H9 (cell line): ENCODE measurements at regions not wholly inside any gene's neighbourhood (a gene's known extent, or its start where the extent isn't known, plus 50 kb on each side); places are given as distances from the start of the nearest gene placed in this dataset.
A peak's percentile ranks its signal among the peaks of the same experiment; 100 is the strongest.

Experiments
- DNase-seq: peaks from one replicate; pipeline ENCODE4 v3.0.0-alpha.2; 2017
- H2AFZ ChIP-seq: one replicate; pipeline ENCODE4 v1.6.1; 2013; ENCODE audit warnings: mild to moderate bottlenecking, low read length, control low read depth, moderate library complexity
- H2AK5ac ChIP-seq: 2 replicates; pipeline ENCODE4 v1.6.1; 2013; ENCODE audit warnings: low read length, control low read depth, mixed read lengths; ENCODE audit not compliant: insufficient read length
- H2BK120ac ChIP-seq: one replicate; pipeline ENCODE4 v1.6.1; 2013; ENCODE audit warnings: low read depth, mild to moderate bottlenecking, low read length, control low read depth, inconsistent platforms; ENCODE audit not compliant: poor library complexity, severe bottlenecking
- H2BK12ac ChIP-seq: 2 replicates; pipeline ENCODE4 v1.6.1; 2013; ENCODE audit warnings: low read length, control low read depth, mixed read lengths, low read depth; ENCODE audit not compliant: insufficient read length
- H2BK15ac ChIP-seq: 2 replicates; pipeline ENCODE4 v1.6.1; 2013; ENCODE audit warnings: low read depth, low read length, control low read depth
- H2BK20ac ChIP-seq: one replicate; pipeline ENCODE4 v1.6.1; 2013; ENCODE audit warnings: low read depth, mild to moderate bottlenecking, low read length, control low read depth, inconsistent platforms; ENCODE audit not compliant: poor library complexity, severe bottlenecking
- H2BK5ac ChIP-seq: 2 replicates; pipeline ENCODE4 v1.6.1; 2013; ENCODE audit warnings: low read length, control low read depth, mixed read lengths; ENCODE audit not compliant: insufficient read length
- H3K14ac ChIP-seq: 2 replicates; pipeline ENCODE4 v1.6.1; 2013; ENCODE audit warnings: low read length, control low read depth; ENCODE audit not compliant: insufficient read depth
- H3K18ac ChIP-seq: 2 replicates; pipeline ENCODE4 v1.6.1; 2013; ENCODE audit warnings: low read depth, mild to moderate bottlenecking, mixed read lengths, low read length, control low read depth; ENCODE audit not compliant: insufficient read length
- H3K23ac ChIP-seq: 2 replicates; pipeline ENCODE4 v1.6.1; 2013; ENCODE audit warnings: low read length, control low read depth, mixed read lengths, low read depth; ENCODE audit not compliant: insufficient read length
- H3K23me2 ChIP-seq: 2 replicates; pipeline ENCODE4 v1.6.1; 2013; ENCODE audit warnings: low read depth, mild to moderate bottlenecking, mixed read lengths, low read length, control low read depth; ENCODE audit not compliant: insufficient read length, poor library complexity, severe bottlenecking
- H3K27ac ChIP-seq: 2 replicates; pipeline ENCODE4 v1.5.1; 2013; ENCODE audit warnings: low read length, control low read depth, mixed read lengths, low read depth; ENCODE audit not compliant: insufficient read length
- H3K27me3 ChIP-seq: 2 replicates; pipeline ENCODE4 v1.6.1; 2013; ENCODE audit warnings: low read length, control low read depth, inconsistent platforms; ENCODE audit not compliant: insufficient read depth
- H3K4ac ChIP-seq: 2 replicates; pipeline ENCODE4 v1.6.1; 2013; ENCODE audit warnings: low read depth, mild to moderate bottlenecking, control low read depth, inconsistent platforms, low read length, moderate library complexity
- H3K4me1 ChIP-seq: 2 replicates; pipeline ENCODE4 v1.6.1; 2013; ENCODE audit warnings: low read length, control low read depth, inconsistent platforms; ENCODE audit not compliant: insufficient read depth
- H3K4me2 ChIP-seq: 2 replicates; pipeline ENCODE4 v1.6.1; 2013; ENCODE audit warnings: low read length, control low read depth, mixed read lengths; ENCODE audit not compliant: insufficient read length, insufficient read depth
- H3K56ac ChIP-seq: 2 replicates; pipeline ENCODE4 v1.6.1; 2013; ENCODE audit warnings: low read depth, mild to moderate bottlenecking, mixed read lengths, low read length, control low read depth; ENCODE audit not compliant: insufficient read length
- H3K79me1 ChIP-seq: 2 replicates; pipeline ENCODE4 v1.6.1; 2013; ENCODE audit warnings: low read depth, mild to moderate bottlenecking, moderate library complexity, low read length, control low read depth, inconsistent platforms; ENCODE audit not compliant: insufficient read depth, poor library complexity, severe bottlenecking
- H3K79me2 ChIP-seq: 2 replicates; pipeline ENCODE4 v1.6.1; 2013; ENCODE audit warnings: low read length, control low read depth, inconsistent platforms; ENCODE audit not compliant: insufficient read depth
- H3K9ac ChIP-seq: 2 replicates; pipeline ENCODE4 v1.6.1; 2013; ENCODE audit warnings: low read length, control low read depth, mixed read lengths; ENCODE audit not compliant: insufficient read length; ENCODE audit errors: extremely low read depth
- H3K9me3 ChIP-seq: one replicate; pipeline ENCODE4 v1.6.1; 2013; ENCODE audit warnings: low read depth, low read length, inconsistent platforms; ENCODE audit not compliant: control insufficient read depth
- H3T11ph ChIP-seq: one replicate; pipeline ENCODE4 v1.6.1; 2013; ENCODE audit warnings: mild to moderate bottlenecking, low read length, control low read depth, inconsistent platforms
- H4K20me1 ChIP-seq: one replicate; pipeline ENCODE4 v1.6.1; 2013; ENCODE audit not compliant: control insufficient read depth, insufficient read length, insufficient read depth
- H4K5ac ChIP-seq: 2 replicates; pipeline ENCODE4 v1.6.1; 2013; ENCODE audit warnings: low read depth, mild to moderate bottlenecking, mixed read lengths, low read length, control low read depth; ENCODE audit not compliant: insufficient read length
- H4K8ac ChIP-seq: replicated peaks from 2 replicates; pipeline ENCODE4 v1.6.1; 2013; ENCODE audit warnings: low read length, control low read depth, mixed read lengths, low read depth; ENCODE audit not compliant: insufficient read length
- H4K91ac ChIP-seq: 2 replicates; pipeline ENCODE4 v1.6.1; 2013; ENCODE audit warnings: low read depth, mild to moderate bottlenecking, moderate library complexity, mixed read lengths, low read length, control low read depth; ENCODE audit not compliant: insufficient read length
- H3K27ac Mint-ChIP-seq, 3 experiments: 2 replicates in 2 of 3; 3 replicates in 1 of 3; pipeline ENCODE4 v1.8.0; 2020 to 2021; ENCODE audit warnings: mixed read lengths in 3 of 3, mild to moderate bottlenecking in 1 of 3, moderate library complexity in 1 of 3
- H3K27me3 Mint-ChIP-seq: 2 replicates; pipeline ENCODE4 v1.8.0; 2021; ENCODE audit warnings: low read depth, mild to moderate bottlenecking, moderate library complexity, mixed read lengths
- H3K36me3 Mint-ChIP-seq, 3 experiments: 2 replicates in 2 of 3; 3 replicates in 1 of 3; pipeline ENCODE4 v1.8.0; 2020 to 2021; ENCODE audit warnings: low read depth in 3 of 3, mixed read lengths in 3 of 3; ENCODE audit not compliant: insufficient read depth in 1 of 3
- H3K4me1 Mint-ChIP-seq, 2 experiments: 2 replicates each; pipeline ENCODE4 v1.8.0; 2020; ENCODE audit warnings: mixed read lengths in 2 of 2
- H3K4me3 Mint-ChIP-seq, 2 experiments: 2 replicates in 1 of 2; 3 replicates in 1 of 2; pipeline ENCODE4 v1.8.0; 2020 to 2021; ENCODE audit warnings: mild to moderate bottlenecking in 2 of 2, mixed read lengths in 2 of 2, moderate library complexity in 1 of 2
- H3K9me3 Mint-ChIP-seq, 2 experiments: 2 replicates in 1 of 2; 3 replicates in 1 of 2; pipeline ENCODE4 v1.8.0; 2020; ENCODE audit warnings: mild to moderate bottlenecking in 2 of 2, mixed read lengths in 2 of 2, moderate library complexity in 1 of 2
- CTCF ChIP-seq: fragments of 200-600 bp; sonication (generic); conservative IDR thresholded peaks from 3 replicates; pipeline ENCODE4 v1.8.0; 2021; ENCODE audit warnings: antibody characterized with exemption, mild to moderate bottlenecking
- WGBS: extraction: QIAGEN DNeasy Blood & Tissue Kit; methylation state at CpG from one replicate; pipeline ENCODE4 v1.1.7; 2013; ENCODE audit warnings: missing lambda C conversion rate, low lambda C conversion rate, mixed read lengths; ENCODE audit not compliant: insufficient read length; ENCODE audit errors: extremely low coverage; 5-methylcytosine and 5-hydroxymethylcytosine counted together

GRCh38 chr2:154507186-154507585 lies 191.3 kb upstream of the KCNJ3 start:
- Histone ChIP-seq H4K20me1 (no peaks in the 10 kb centered on the region), H3K27ac (no peak overlapping the region), H3K9ac (no peak overlapping the region), H4K8ac (no peak overlapping the region), H2BK5ac (no peak overlapping the region), H4K5ac (no peak overlapping the region), H3K18ac (no peak overlapping the region), H2BK120ac (no peak overlapping the region), H2BK20ac (no peak overlapping the region), H3K56ac (no peak overlapping the region), H3K4me1 (no peaks in the 10 kb centered on the region), H3T11ph (no peak overlapping the region), H3K27me3 (no peaks in the 10 kb centered on the region), H4K91ac (no peak overlapping the region), H3K79me1 (no peaks in the 10 kb centered on the region), H3K23ac (no peak overlapping the region), H3K4me2 (no peak overlapping the region), H2AFZ (no peak overlapping the region), H3K4ac (no peak overlapping the region), H3K79me2 (no peaks in the 10 kb centered on the region), H2BK12ac (no peak overlapping the region), H2BK15ac (no peak overlapping the region), H3K9me3 (no peaks in the 10 kb centered on the region), H3K14ac (no peak overlapping the region), H3K23me2 (no peaks in the 10 kb centered on the region), H2AK5ac (no peak overlapping the region)
- no CpG with 5 or more reads among the region's 2 CpGs for WGBS
- Mint-ChIP-seq H3K27me3 (no peaks in the 10 kb centered on the region), H3K36me3 (peaks cover 0 to 7% (median 5%) of the 10 kb centered on the region in 3 experiments; a peak in 1 of 7 replicates), H3K27ac (no peak overlapping the region), H3K4me3 (no peak overlapping the region), H3K4me1 (peaks cover 5 to 11% of the 10 kb centered on the region in 2 experiments; a peak in 2 of 4 replicates), H3K9me3 (peaks cover 3 to 4% of the 10 kb centered on the region in 2 experiments; a peak in 3 of 5 replicates)
- no peak for DNase-seq
- TF ChIP-seq CTCF, result peak; percentile 52; the same call in 2 of the 3 replicates
